GM12874 (cell line): ENCODE measurements at regions not wholly inside any gene's neighbourhood (a gene's known extent, or its start where the extent isn't known, plus 50 kb on each side); places are given as distances from the start of the nearest gene placed in this dataset.

Source experiments
- TF ChIP-seq, protein P1 (sequence below): IDR thresholded peaks from 2 replicates; pipeline ENCODE4 v1.5.1; 2011; ENCODE audit warnings: low read depth, mild to moderate bottlenecking, control low read depth, low read length, moderate library complexity; ENCODE audit not compliant: insufficient read depth

DNA sequence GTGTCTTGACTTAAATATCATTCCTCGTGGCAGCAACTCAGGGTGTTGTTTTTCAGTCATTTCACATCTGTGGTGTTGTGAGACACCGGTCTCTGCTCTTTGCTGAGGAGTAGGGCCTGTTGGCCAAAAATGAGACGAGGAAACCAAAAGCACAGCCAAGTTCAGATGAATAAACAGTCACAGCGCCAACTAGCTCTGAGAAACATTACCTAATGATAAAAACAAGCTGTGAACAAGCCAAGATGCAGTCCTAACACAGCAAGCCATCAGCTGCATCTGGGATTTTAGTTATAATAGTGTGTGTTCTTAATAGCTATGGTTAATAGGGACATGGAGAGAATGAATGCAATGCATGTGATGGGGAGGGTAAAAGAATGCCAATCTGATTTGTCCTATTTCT, 843.4 kb upstream of the DPPA4 start:
- TF ChIP-seq, protein P1, sequence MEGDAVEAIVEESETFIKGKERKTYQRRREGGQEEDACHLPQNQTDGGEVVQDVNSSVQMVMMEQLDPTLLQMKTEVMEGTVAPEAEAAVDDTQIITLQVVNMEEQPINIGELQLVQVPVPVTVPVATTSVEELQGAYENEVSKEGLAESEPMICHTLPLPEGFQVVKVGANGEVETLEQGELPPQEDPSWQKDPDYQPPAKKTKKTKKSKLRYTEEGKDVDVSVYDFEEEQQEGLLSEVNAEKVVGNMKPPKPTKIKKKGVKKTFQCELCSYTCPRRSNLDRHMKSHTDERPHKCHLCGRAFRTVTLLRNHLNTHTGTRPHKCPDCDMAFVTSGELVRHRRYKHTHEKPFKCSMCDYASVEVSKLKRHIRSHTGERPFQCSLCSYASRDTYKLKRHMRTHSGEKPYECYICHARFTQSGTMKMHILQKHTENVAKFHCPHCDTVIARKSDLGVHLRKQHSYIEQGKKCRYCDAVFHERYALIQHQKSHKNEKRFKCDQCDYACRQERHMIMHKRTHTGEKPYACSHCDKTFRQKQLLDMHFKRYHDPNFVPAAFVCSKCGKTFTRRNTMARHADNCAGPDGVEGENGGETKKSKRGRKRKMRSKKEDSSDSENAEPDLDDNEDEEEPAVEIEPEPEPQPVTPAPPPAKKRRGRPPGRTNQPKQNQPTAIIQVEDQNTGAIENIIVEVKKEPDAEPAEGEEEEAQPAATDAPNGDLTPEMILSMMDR, result no peak

DNA sequence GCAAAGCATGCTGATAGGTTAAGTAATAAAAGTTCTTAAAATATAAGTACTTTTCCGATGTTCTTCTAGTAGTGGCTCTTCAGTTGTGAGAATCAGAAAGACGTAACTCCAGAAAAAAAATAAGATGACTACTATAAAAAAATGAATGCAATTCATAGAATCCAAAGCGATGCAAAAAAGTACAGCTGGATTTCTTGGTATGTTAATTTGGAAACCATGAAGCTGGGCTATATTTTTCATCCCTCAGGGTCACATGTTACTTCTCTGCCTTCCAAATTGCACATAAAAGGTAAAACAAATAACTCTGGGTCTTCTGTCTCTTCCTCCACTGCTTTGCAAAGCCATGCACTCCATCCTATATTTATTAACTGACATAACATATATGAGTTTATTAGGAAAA, 843.9 kb upstream of the DPPA4 start:
- TF ChIP-seq, protein P1, result no peak

DNA sequence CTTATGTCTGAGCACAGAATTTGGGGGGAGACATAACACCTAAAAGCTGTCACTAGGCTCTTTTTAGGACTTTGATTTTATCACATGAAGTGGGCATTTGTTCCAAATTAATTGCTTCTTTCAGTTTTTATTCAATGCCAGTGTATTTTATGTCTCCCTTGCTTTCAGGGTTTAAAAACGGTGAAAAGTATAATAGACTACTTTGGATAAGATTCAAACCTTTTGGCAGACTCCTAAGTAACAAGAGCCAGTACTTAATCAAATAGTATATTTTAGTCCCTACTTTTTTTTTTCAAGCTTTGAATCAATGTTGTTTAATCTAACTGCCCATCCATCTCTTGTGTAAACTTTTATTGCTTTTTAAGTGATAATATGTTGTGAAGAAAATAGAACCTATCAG, 847.2 kb upstream of the DPPA4 start:
- TF ChIP-seq, protein P1, result no peak

DNA sequence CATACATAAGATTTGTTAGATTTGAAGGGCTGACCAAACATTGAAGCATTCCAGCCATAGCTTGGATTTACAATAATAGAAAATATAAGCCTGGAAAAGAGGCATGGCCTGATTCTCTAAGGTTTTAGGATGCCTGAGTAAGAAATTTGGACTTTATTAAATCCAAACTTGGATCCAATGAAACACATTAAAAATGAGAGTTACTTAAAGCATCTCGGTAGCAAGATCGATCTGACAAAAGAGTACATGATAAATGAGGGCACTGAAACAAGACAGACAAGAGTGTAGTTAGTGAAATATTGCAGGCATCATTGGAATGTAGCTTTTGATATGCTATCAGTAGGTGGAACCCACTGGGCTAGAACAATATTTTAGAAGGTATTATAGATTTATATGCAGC, 855.7 kb upstream of the DPPA4 start:
- TF ChIP-seq, protein P1, result no peak

DNA sequence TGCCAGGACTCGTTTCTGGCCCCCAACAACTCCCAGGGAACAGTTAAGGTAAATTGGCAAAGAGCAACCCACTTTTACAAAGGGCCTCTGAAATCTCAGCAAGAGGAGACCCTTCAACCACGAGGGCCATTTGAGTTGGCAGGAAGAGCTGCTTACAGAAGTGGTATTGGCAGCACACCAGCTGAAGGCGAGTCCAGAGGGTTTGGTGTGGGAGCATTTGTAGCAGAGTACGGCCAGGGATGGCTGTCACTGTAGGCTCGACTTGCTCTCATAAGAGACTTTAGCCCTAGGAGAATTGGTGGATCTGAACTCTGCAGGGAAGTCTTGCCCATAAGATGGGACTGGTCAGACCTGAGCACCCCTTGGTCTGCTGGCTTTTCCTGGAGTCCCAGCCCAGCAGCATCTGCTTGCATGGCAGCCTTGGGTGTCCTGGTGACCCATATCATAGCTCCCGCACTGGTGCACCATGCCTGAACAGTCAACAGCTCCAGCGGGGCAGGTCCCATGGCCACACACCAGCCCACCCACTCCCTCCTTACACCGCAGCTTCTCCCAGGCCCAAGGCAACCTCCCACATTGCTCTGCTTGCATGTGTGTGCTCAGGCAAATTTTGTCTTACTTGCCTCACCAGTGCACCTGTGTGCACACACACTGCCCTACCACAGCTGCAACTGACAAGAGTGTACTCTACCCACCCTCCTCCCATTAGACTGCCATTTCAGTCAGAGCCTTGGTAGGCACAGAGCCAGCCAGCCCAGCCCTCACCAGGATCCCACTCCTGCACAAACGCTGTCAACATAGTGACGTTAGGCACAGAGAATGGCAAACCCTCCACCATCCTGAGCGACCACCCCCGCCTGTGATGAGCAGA, 861.6 kb upstream of the DPPA4 start:
- TF ChIP-seq, protein P1, result no peak

DNA sequence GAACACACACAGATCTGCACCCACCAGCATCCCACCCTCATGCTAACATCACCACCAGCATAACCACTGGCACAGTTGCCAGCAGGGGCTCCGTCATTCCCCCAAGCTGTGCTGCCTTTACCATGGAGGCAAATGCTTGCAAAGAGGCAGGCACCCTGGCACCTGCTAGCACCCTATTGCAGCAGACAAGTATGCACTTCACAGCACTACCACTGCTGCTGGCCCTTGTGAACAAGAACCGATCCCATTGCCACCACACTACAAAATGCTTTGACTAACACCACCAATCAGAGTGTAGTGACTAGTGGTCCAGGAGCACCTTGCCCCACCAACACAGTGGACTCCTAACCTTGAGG, 862.2 kb upstream of the DPPA4 start:
- TF ChIP-seq, protein P1, result no peak

DNA sequence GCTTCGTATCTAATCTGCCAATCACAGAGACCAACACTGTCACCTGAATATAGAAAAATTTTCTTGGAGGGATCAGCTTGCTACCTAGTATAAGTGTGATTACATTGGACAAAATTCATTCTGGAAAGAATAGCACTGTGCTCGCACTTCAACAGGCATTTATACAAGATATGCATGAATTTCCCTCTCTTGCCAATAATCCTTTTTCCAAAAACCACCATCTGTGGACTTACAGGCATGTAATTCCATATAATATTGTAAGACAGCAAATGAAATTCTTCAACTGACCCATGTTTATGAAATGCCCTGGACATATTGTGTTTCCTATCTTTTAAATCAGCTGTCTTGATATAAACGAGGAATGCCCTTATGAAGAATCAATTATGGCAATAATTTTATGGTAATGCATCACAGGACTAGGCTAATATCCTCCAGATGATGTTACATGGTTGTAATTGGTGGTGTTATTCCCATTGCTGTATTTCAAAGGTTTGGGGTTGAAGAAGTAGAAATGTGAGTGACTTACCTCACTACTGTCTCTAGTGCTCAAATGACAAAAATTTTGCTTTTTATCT, 861.4 kb upstream of the NECTIN3 start:
- TF ChIP-seq, protein P1, result no peak
